Non-pigmented ciliary epithelial cell (primary cell): ENCODE measurements at regions not wholly inside any gene's neighbourhood (a gene's known extent, or its start where the extent isn't known, plus 50 kb on each side); places are given as distances from the start of the nearest gene placed in this dataset.

Experiments
- DNase-seq: peaks from one replicate; pipeline ENCODE4 v3.0.0-alpha.2; 2010; ENCODE audit warnings: low read depth

DNA sequence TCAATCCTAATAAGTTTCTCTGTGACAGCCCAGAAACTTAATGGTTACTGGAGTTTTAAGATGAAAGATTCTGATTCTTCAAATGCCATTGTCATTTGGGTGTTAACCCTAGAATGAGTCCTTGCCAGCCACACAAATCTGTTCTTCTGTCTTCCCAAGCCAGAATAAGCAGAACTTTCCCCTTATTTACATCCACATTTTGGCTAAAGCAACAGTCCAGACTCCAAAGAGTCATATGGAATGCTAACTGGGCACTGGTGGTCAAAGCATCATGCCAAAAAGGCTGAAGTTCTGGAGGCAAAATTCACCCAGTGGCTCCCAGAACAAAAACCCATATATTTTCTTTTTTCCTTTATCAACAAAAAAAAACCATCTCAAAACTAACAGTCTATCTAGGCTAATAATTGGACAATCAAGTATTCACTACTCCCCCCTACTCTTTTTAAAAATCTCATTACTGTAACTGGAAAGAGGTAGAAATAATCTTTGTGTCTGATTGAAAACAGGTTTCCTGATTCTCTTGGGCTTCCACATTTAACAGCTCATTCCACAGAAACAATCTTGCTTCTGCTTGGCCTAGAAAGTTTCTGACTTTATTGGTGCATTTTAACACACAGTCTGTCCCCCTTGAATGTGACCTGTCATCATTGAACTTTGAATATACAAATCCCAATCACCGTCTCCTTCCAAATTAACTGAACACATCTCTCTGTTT lies 89.6 kb upstream of the SETBP1 start:
- DNase-seq: no peak

DNA sequence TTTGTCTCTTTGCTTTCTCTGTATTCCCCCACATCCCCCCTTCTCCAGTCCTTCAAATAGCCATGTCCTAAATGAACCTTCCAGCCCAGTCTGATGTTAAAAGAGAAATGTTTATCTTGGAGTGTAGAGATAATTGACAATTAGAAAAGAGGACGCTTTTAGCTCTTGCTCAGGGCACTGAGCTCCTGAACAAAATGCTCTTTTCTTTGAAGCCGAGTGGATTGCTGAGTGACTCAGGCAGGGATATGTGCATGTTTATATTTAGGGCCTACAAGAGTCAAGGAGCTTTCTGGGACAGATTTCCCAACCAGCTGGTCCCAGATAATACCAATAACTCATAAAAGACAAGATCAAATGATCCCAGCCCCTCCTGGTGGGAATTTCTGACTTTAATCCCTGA lies 88.0 kb upstream of the SETBP1 start:
- DNase-seq: no peak

DNA sequence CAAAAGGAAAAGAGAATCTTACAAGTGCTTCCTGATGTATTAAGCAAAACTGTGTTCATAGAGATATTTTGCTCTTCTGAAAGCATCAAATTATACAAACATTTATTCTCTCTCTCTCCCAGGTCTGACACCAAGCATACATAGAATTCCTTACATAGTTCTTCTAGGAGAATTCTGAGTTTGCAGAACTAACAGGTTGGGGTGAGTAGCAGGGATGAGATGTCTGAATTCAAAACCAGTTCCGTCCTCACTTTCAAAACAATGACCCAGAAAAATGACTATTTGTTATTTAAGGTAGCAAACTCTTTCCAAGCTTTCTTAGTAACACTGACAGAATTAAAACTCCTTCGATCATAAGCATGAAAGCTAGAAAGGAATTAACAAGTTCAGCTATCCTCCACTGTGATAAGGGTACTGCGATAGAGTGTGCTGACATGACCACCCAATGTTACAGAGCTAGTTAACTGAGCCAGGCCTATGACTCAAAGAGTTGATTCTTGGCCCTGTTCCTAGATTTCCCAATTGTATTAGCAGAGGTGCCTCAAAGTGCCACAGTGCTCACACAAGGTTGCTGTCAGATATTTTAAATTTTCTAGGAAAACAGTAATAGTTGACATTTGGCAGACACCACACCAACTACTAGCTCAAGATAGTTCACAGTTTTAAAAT lies 85.8 kb upstream of the SETBP1 start:
- no peak for DNase-seq

DNA sequence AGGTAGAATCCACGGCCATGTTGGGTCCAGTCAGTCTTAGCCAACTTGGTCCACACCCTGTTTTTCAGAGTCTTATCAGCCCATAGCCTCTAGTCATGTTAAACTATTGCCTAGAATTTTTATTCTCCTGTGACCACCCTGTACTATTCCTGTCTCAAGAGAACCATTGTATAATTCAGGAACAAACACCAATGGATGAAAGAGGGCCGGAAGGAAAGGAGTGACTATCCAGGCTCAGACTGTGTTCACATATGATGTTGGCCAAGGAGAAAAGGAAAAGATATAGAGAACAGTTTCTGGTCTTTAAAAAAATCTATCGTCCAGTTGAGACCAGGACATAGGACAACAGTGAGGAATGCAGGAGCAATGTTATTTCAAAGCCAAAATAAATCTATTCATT lies 82.9 kb upstream of the SETBP1 start:
- DNase-seq: no peak

DNA sequence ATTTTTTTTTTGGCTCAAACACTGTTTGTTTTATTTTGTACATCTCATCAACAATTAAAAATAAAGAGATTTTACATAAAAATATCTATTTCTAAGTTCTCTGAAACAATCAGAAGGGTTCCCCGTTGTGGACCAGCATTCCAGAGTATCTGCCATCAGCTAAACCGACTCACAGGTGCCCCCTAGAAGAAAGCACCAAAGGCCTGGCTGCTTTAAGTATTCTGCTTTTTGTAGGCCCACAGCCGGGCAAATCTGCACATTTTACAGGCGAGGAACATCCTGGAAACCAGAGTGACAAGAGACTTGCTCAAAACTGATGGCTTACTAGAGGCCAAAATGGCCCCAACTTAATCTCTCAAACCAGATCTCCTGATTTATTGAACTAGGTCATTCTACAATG lies 82.2 kb upstream of the SETBP1 start:
- DNase-seq: no peak

DNA sequence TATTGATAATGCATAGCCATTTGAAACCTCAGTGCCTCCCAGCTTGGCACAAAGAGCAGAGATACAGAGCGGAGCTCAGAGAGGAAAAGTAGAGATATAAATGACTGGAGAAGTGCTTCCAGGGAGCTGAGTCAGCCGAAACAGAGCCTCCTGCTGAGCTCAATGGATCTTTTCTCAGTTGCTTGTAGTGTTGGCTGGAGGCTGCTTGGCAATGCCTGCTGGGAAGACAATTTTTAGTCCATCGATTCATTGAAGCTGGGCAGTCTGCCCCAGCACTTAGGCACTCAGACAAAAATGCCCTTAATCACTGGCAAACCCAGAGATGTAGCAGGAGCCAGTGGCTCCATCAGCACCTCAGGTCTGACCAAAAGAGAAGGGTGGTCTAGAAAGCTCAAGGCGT lies 81.3 kb upstream of the SETBP1 start:
- DNase-seq: no peak

DNA sequence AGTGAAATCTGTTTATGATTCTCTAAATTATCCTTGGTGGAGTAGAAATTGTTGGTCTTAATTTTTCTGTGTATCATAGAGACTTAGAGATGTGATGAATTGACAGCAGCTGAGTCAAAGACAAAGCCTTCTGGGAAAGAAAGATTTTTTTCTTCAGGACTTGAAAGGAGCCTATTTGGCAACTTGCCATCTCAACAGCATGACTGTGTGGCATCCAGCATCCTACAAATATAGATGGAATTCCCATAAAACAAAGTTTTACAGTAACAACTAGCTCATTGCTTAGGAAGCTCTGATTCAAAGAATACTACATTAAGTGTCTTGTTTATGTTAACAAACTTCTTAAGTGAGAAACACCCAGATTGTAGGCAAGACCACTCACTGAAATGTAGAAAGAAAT lies 79.2 kb upstream of the SETBP1 start:
- no peak for DNase-seq

DNA sequence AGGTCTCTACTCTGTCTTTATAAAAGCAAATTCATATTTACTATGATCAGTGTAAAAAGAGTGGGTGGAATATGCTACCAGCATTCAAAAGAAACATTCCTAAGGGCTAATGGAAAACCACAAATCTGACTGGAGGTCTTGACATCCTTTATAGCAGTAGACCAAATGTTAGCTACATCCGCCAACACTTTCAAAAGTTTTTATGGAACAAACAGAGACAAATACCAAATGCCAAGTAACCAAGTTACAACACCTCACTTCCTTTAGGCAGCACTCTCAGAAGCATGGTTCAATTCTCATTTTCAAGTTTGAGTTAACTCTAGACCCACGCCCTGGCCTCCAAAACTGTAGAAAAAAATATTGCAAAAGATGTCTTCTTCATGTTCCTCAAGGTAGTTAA lies 78.3 kb upstream of the SETBP1 start:
- DNase-seq: no peak

DNA sequence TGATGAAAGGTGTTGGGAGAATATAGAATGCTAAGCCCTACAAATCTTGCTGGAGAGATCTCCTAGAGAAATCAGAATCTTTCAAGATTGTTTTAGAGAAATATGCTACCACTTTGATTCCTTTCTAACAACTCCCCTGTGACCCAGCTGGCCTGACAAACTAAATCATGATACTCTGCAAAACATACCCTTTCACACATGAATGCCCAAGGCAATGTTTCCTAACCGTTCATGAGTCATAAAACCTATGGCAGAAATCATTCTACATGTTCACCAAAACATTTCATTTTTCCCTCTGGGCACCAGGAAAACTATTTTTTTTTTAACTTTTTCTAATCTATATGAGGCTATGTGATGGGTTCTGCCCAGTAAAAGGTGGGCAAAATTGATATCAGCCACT lies 77.8 kb upstream of the SETBP1 start:
- DNase-seq: no peak

DNA sequence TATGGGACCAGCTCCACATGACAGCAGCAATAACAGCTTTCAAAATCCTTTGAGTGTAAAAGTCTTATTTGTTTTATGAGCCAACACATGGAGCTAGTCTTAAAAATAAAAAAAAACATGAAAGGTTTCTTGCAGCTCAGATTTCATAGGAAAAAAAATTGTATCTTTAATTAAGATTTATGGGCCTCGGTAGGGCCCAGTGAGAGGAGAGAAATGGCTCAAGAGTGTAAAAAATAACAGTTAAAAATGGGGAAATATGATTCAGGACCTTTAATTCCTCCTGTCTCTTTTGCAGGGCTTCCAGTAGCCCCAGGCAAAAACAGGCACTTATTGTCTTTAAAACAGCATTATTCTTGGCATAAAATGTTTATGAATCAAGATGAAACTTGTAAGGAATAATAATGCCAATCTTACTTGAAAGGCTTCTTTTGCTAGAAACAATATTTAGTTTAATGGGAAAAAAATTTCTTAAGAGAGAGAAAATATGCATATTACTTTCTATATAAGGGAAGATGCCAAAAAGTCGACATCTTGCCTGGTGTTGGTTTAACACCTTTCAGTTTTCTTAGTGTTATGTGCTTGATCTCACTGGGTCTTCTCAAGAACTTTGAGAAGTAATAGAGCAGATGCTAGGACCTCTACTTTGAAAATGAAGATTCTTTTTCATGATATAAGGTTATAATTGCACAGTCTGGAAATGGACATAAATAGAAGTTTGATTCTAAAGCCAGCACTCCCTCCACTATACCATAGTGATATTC lies 71.3 kb upstream of the SETBP1 start:
- no peak for DNase-seq

DNA sequence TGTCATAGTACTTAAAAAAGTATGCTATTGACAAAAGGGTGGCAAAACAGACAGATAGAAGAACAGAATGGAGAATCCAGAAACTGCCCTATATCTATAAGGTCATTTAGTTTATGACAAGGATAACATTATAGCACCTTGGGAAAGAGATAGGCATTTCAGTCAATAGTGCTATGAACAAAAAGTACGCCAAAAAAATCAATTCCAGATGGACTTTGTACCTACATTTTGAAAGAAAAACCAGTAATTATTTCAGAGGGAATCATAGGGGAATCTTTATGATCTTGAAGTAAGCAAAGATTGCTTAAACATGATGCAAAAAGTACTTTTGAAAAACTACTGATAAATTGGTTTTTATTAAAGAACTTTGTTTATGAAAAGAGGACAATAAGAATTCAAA lies 59.9 kb upstream of the SETBP1 start:
- DNase-seq: no peak

DNA sequence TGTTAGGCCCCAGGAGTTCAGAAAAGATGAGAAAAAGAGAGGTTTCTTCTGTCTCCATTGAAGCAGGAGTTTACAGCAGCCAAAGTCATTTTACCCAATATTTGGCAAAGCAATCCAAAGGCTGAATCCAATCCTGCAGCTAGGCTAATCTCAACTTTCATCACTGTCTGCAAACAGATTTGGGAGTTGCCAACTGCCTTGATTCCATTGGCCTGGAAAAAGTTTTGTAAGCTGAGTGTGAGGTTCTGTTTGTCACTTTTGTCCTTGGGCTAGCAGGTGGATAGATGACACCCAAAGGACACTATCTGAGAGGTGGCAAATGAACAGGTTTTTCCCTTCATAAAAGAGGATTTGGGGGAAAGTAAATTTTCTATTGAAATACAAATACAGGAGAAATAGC lies 56.6 kb upstream of the SETBP1 start:
- DNase-seq: no peak

DNA sequence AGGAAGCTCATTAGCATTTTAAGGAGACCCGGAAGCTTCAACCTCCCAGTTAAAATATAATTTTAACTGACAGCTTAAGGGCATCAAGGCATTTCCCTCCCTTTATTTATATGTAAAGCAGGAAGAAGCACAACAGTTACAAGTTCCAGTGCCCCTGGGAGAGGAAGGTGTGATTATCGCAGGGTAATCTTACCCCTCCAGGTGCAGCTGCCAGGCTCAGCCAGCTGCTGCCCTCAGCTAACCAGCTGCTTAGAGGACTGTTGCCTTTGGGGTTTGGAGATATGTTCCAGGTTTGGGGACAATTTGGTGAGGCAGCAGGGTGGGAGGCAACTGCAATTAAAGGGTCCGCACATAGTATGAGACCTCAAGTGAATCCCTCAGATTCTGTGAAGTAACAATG lies 55.3 kb upstream of the SETBP1 start:
- no peak for DNase-seq

DNA sequence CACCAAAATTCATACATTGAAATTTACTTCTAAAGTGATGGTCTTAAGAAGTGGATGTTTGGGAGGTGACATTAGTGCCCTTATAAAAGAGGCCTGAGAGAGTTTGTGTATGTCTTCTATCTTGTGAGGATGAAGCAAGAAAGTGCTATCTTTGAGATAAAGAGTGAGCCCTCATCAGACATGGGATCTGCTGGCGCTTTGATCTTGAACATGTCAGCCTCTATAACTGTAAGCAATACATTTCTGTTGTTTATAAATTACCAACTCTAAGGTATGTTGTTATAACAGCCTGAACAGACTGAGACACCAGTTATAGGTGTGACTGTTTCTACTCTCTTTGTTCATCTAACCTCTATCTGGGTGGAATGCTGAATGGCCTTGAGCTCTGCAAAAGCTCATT lies 54.5 kb upstream of the SETBP1 start:
- DNase-seq: no peak

DNA sequence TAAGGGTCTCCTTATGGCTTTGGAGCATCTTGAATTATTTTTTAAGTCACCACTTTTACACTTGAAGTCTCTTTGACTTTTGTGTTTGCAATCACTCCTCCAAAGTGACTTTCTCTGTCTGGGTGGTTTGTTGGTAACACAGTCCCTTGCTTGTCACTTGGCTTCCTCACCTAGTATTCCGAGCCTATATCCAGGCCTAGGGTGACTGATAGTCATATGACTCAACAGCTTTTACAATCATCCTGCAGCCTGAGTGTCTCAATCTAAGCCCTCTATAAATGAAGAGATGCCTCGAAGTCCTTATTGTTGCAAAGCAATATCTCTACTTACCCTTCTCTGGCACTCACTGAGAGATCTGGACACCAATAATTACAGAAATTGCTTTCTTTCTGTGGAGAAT lies 53.9 kb upstream of the SETBP1 start:
- no peak for DNase-seq

DNA sequence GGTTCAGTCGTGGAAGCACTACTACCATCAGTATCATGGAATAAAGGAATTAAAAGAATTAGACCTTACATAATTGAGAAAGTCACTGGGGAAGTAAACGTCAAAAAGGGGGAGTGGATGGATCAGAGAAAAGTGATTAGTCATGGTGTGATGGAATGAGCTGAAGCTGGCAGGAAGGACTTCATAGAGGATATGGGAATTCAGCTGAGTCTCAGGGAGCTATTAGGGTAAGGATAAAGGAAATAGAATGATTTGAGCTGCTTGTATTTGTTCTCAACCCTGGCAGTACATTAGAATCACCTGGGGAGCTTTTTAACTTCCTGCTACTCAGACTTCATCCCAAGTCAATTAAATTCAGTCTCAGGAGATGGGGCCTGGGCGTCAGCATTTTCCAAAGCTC lies 53.4 kb upstream of the SETBP1 start:
- DNase-seq: no peak

DNA sequence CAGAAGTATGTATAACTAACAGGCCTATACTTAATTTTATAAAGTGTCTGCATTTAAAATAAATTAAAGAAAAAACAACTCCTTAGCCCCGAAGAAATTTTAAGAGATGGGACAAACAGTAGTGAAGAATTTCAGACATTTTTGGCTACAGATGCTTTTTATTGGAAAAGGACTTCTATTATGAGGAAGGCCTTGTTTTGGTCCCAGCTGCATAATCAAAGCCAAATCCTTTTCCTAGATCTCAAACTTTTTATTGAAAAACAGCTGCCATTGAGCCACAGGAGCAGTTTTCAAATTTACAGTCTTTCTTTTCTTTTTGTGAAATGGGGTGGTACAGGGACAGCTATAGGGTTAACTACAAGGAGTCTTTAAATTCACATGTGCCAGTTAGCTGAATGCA lies 51.3 kb upstream of the SETBP1 start:
- no peak for DNase-seq

DNA sequence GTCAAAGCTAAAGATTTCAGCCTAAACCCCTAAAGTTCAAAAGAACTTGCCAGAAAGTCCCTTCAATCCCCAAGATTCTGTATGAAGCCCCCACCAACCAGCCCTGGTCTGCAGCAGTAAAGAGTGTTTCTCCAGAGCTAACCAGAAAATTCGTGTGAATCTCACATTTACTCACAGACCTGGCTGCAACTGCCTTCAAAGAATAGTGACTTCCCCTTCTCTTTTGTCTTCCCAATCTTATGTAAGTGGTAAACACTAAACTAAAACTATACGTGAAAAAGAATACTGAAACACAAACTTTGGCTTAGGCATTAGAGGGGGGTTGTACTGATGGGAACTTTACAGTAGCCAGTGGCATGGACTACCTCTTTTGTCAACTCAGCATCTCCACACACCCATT lies 50.6 kb upstream of the SETBP1 start:
- DNase-seq: no peak
